ENCODE measurements at regions not wholly inside any gene's neighbourhood (a gene's known extent, or its start where the extent isn't known, plus 50 kb on each side); places are given as distances from the start of the nearest gene placed in this dataset.
"Not testable (repeated sequence)": the region's sequence is repeated elsewhere in the genome, so short reads cannot be mapped to it uniquely, and the experiment has no call there.

DNA sequence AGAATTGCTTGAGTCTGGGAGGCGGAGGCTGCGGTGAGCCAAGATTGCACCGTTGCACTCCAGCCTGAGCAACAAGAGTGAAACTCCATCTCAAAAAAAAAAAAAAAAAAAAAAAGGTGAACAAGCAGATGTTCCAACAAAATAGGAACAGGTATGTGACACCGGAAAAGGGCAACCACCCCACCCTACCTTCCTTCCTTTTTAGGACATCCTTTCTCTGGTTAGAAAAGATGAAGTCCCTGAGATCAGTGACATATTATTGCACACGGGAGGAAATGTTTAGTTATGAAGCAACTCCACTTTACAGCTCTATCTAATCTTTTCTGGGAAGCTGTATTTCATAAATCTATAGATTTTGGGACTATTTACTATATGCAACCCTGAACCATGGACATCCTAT lies 114.2 kb upstream of the MON1B start:
- H3K36me3 ChIP-seq (ENCODE audit: insufficient read depth, low read depth, low read length), result no peaks in the 10 kb centered on the region
- no peaks in the 10 kb centered on the region for H3K4me1 ChIP-seq (ENCODE audit: insufficient read depth, low read length)
- no peak overlapping the region for H3K9ac ChIP-seq (ENCODE audit: low read depth, low read length)

DNA sequence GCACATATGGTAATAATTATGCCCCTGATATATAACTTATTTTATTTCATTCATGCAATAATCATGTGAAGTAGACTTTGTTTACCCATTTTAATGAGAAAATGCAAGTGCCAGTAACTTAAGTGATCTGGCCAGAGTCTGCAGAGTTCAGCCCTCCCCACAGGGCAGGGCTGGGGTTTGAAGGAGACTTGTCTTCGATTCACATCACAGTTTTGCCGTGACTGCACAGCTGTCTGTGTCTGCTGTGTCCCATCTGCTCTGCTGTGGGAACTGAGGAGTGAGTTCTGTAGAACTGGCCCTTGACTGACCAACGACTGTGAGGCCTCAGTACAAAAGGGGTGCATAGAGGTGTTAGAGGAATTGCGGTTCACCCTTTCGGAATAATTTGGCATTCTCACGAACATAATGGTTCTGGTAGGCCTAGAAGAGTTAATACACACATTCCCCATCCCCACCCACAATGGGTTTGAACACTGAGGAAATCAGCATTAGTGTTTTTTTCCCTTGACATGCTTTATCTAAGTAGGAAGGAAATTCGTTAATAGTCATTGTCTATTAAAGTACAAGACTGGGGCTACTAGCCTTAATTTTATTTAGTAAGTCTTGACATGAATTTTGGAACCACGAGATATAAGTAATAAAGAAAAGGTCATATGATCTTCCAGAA lies 113.6 kb upstream of the MON1B start:
- Histone ChIP-seq H3K27ac (ENCODE audit: low read length) (no peak overlapping the region), H3K36me3 (ENCODE audit: insufficient read depth, low read depth, low read length) (no peaks in the 10 kb centered on the region), H3K9me3 (ENCODE audit: insufficient read depth, low read depth, low read length) (no peaks in the 10 kb centered on the region), H3K4me3 (ENCODE audit: low read length) (no peak overlapping the region), H3K4me1 (ENCODE audit: insufficient read depth, low read length) (no peaks in the 10 kb centered on the region), H3K9ac (ENCODE audit: low read depth, low read length) (no peak overlapping the region), H3K27me3 (ENCODE audit: insufficient read depth, low read length) (no peaks in the 10 kb centered on the region)

More for the DNA sequence above, 114.2 kb upstream of the MON1B start:
- Histone ChIP-seq H3K4me3 (ENCODE audit: low read length) (no peak overlapping the region), H3K27me3 (ENCODE audit: insufficient read depth, low read length) (no peaks in the 10 kb centered on the region), H3K9me3 (ENCODE audit: insufficient read depth, low read depth, low read length) (no peaks in the 10 kb centered on the region), H3K27ac (ENCODE audit: low read length) (no peak overlapping the region)

DNA sequence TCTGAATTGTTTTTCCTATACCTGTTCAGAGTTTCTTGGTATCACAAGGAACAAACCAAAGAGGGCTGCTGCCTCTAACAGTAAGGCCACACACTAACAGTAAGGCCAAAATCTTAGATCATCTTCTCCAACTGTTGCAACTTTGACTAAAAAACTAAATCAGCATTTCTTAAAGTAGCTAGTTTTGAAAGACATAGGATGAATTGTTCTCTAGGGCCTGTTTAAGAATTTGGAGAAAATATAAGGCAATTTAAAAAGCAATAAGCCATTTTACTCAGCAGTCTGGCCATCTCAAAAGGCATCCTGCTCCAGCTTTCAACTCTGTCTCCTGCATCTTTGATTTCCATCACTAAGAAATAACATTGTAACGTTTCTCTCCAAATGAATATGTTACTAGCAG lies 105.0 kb upstream of the MON1B start:
- no peaks in the 10 kb centered on the region for H3K27me3 ChIP-seq (ENCODE audit: insufficient read depth, low read length)
- H3K4me3 ChIP-seq (ENCODE audit: low read length), result no peak overlapping the region
- H3K9me3 ChIP-seq (ENCODE audit: insufficient read depth, low read depth, low read length), result no peaks in the 10 kb centered on the region
- H3K9ac ChIP-seq (ENCODE audit: low read depth, low read length), result no peak overlapping the region
- H3K36me3 ChIP-seq (ENCODE audit: insufficient read depth, low read depth, low read length), result no peaks in the 10 kb centered on the region
- H3K4me1 ChIP-seq (ENCODE audit: insufficient read depth, low read length), result peaks cover 4% of the 10 kb centered on the region; the same call in 1 of the 2 replicates
- H3K27ac ChIP-seq (ENCODE audit: low read length), result no peak overlapping the region

- Histone ChIP-seq H3K4me1 (ENCODE audit: insufficient read depth, low read length) (no peaks in the 10 kb centered on the region), H3K36me3 (ENCODE audit: insufficient read depth, low read depth, low read length) (no peaks in the 10 kb centered on the region), H3K9ac (ENCODE audit: low read depth, low read length) (no peak overlapping the region), H3K27ac (ENCODE audit: low read length) (no peak overlapping the region), H3K4me3 (ENCODE audit: low read length) (no peak overlapping the region), H3K27me3 (ENCODE audit: insufficient read depth, low read length) (no peaks in the 10 kb centered on the region), H3K9me3 (ENCODE audit: insufficient read depth, low read depth, low read length) (no peaks in the 10 kb centered on the region)
Measured at GRCh38 chr16:77090062-77090461, 100.9 kb upstream of the MON1B start.

DNA sequence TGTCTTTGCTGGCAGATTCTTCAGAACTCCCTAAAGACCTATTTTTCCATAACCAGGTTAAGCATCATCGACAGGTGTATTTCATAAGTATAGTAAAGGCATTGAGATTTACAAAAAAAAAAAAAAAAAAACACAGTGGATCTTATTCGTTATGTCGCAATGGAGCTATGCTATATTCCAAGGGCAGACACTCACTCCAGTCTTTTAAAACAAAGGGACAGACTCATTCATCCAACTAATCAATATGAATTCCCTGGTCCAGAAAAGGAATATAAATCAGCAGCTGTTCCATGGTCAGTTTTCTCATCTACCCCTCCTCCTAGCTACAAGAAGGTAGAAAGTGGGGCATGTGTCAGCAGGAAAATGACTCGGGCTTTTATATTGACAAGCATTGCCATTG lies 97.7 kb upstream of the MON1B start:
- Histone ChIP-seq H3K27ac (ENCODE audit: low read length) (no peak overlapping the region), H3K9me3 (ENCODE audit: insufficient read depth, low read depth, low read length) (no peaks in the 10 kb centered on the region)

DNA sequence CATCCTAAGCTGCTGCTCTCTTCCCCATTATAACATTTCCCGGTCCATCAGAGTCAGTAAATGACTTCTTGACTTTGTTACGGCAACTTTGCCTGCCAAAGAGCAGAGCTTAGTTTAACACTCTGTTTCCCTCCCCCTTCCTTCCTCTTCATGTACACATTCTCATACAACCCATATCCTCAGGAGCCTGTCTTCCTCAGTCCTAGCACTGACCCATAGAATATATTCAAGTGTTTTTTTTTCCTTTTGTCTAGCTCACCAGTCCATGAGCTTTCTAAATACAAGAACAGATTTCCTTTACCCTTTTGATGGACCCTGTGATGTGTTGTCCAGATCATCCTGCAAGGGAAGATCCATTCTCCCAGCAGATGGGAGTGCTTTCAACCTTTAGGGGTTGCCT lies 97.0 kb upstream of the MON1B start:
- H3K9me3 ChIP-seq (ENCODE audit: insufficient read depth, low read depth, low read length), result no peaks in the 10 kb centered on the region
- H3K27ac ChIP-seq (ENCODE audit: low read length), result no peak overlapping the region
- no peaks in the 10 kb centered on the region for H3K36me3 ChIP-seq (ENCODE audit: insufficient read depth, low read depth, low read length)
- no peak overlapping the region for H3K9ac ChIP-seq (ENCODE audit: low read depth, low read length)
- H3K27me3 ChIP-seq (ENCODE audit: insufficient read depth, low read length), result no peaks in the 10 kb centered on the region
- no peak overlapping the region for H3K4me3 ChIP-seq (ENCODE audit: low read length)
- no peaks in the 10 kb centered on the region for H3K4me1 ChIP-seq (ENCODE audit: insufficient read depth, low read length)

More for the DNA sequence above, 97.7 kb upstream of the MON1B start:
- H3K36me3 ChIP-seq (ENCODE audit: insufficient read depth, low read depth, low read length), result no peaks in the 10 kb centered on the region
- H3K9ac ChIP-seq (ENCODE audit: low read depth, low read length), result no peak overlapping the region
- H3K4me3 ChIP-seq (ENCODE audit: low read length), result no peak overlapping the region
- no peaks in the 10 kb centered on the region for H3K4me1 ChIP-seq (ENCODE audit: insufficient read depth, low read length)
- no peaks in the 10 kb centered on the region for H3K27me3 ChIP-seq (ENCODE audit: insufficient read depth, low read length)

DNA sequence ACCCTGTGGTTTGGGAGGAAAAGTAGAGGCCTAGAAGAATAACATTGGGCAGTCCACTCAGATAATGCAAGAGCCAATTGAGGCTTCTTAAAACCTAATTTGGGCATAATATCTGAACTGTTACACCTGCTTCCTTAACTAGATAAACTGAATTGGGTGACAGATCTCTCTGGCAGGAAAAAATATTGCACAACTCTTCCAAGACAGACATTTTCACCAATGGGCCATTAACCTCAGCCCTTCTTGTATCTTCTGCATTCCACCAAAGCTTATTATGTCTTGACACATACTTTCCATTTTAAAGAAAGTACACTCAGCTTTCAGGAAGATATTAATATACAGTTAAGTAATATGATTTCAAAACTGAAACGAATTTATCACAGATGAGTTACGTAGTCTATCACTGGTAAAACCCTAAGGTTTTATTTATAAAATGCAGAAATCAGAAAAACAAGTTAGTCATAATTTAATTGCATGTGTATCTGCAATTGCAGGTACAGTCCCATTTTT lies 79.9 kb upstream of the MON1B start:
- H3K4me1 ChIP-seq (ENCODE audit: insufficient read depth, low read length), result no peaks in the 10 kb centered on the region
- no peaks in the 10 kb centered on the region for H3K36me3 ChIP-seq (ENCODE audit: insufficient read depth, low read depth, low read length)
- no peak overlapping the region for H3K4me3 ChIP-seq (ENCODE audit: low read length)
- no peaks in the 10 kb centered on the region for H3K9me3 ChIP-seq (ENCODE audit: insufficient read depth, low read depth, low read length)
- H3K9ac ChIP-seq (ENCODE audit: low read depth, low read length), result no peak overlapping the region
- no peaks in the 10 kb centered on the region for H3K27me3 ChIP-seq (ENCODE audit: insufficient read depth, low read length)
- no peak overlapping the region for H3K27ac ChIP-seq (ENCODE audit: low read length)

GRCh38 chr16:77112746-77113145 lies 78.2 kb upstream of the MON1B start:
- Histone ChIP-seq H3K27ac (ENCODE audit: low read length) (no peak overlapping the region), H3K36me3 (ENCODE audit: insufficient read depth, low read depth, low read length) (no peaks in the 10 kb centered on the region), H3K9me3 (ENCODE audit: insufficient read depth, low read depth, low read length) (no peaks in the 10 kb centered on the region), H3K9ac (ENCODE audit: low read depth, low read length) (no peak overlapping the region), H3K27me3 (ENCODE audit: insufficient read depth, low read length) (no peaks in the 10 kb centered on the region), H3K4me1 (ENCODE audit: insufficient read depth, low read length) (no peaks in the 10 kb centered on the region), H3K4me3 (ENCODE audit: low read length) (no peak overlapping the region)

DNA sequence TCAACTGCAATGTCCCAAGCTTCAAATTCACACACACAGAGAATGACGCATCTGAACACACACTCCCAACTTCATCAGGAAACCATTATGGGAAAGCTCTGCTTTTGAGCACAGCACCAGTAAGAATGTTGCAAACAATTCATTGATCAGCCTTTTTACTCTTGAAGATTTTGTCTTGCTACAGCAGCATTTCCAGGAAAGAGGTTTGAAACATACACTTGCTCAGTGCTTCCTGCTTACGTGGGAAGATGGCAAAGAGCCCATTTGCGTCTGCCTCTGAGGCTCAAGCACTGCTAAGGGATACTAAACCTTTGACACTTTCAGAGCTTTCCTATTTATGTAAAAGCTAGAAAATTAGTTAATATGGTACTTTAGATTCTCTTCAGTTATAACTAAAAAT lies 77.2 kb upstream of the MON1B start:
- H3K27ac ChIP-seq (ENCODE audit: low read length), result no peak overlapping the region
- no peaks in the 10 kb centered on the region for H3K4me1 ChIP-seq (ENCODE audit: insufficient read depth, low read length)
- no peaks in the 10 kb centered on the region for H3K36me3 ChIP-seq (ENCODE audit: insufficient read depth, low read depth, low read length)
- H3K9me3 ChIP-seq (ENCODE audit: insufficient read depth, low read depth, low read length), result no peaks in the 10 kb centered on the region
- H3K4me3 ChIP-seq (ENCODE audit: low read length), result no peak overlapping the region
- H3K9ac ChIP-seq (ENCODE audit: low read depth, low read length), result no peak overlapping the region
- no peaks in the 10 kb centered on the region for H3K27me3 ChIP-seq (ENCODE audit: insufficient read depth, low read length)

GRCh38 chr16:77114361-77114760 lies 76.6 kb upstream of the MON1B start:
- not testable (repeated sequence) for H3K9me3 ChIP-seq (ENCODE audit: insufficient read depth, low read depth, low read length); H3K9ac ChIP-seq (ENCODE audit: low read depth, low read length); H3K27ac ChIP-seq (ENCODE audit: low read length); H3K4me3 ChIP-seq (ENCODE audit: low read length); H3K36me3 ChIP-seq (ENCODE audit: insufficient read depth, low read depth, low read length); H3K4me1 ChIP-seq (ENCODE audit: insufficient read depth, low read length); H3K27me3 ChIP-seq (ENCODE audit: insufficient read depth, low read length)

DNA sequence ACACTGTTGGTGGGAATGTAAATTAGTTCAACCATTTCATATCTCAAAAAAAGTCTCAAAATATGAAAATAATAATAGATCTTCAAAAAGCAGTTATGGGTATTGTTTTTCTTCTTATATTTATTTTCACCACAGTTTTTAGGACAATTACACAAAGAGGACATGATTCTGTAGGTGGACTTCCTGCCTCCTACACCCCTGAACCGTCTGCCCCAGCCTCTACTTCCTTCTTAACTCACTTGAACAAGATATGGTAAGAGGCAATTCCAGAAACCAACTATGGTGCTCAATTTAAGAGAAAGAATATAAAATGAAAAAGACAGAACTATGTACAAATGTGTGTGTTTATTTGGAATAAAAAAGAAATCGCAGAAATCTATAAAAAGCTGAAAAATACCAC lies 74.1 kb upstream of the MON1B start:
- H3K9ac ChIP-seq (ENCODE audit: low read depth, low read length), result no peak overlapping the region
- no peaks in the 10 kb centered on the region for H3K36me3 ChIP-seq (ENCODE audit: insufficient read depth, low read depth, low read length)
- no peaks in the 10 kb centered on the region for H3K4me1 ChIP-seq (ENCODE audit: insufficient read depth, low read length)
- no peak overlapping the region for H3K27ac ChIP-seq (ENCODE audit: low read length)
- H3K4me3 ChIP-seq (ENCODE audit: low read length), result no peak overlapping the region
- no peaks in the 10 kb centered on the region for H3K27me3 ChIP-seq (ENCODE audit: insufficient read depth, low read length)
- H3K9me3 ChIP-seq (ENCODE audit: insufficient read depth, low read depth, low read length), result no peaks in the 10 kb centered on the region

DNA sequence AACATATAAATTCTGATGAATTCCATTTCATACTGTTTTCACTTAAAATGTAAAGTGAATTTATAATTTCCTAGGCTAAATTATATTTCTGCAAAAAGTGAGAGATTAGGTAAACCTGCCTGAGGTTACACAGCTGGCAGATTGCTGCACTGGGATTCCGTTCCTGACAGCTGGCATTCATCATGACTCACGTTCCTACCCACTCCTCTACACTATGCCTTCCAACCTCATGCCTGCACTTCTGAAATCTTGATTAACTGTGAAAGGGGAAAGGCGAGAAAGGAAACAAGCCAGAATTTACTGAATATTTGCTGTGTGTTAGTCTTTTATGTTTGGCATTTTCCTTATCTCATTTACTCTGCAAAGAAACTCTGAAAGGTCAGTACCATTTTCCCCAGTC lies 73.3 kb upstream of the MON1B start:
- Histone ChIP-seq H3K4me3 (ENCODE audit: low read length) (no peak overlapping the region), H3K27me3 (ENCODE audit: insufficient read depth, low read length) (no peaks in the 10 kb centered on the region), H3K27ac (ENCODE audit: low read length) (no peak overlapping the region)

More for the DNA sequence above, 73.3 kb upstream of the MON1B start:
- H3K9me3 ChIP-seq (ENCODE audit: insufficient read depth, low read depth, low read length), result no peaks in the 10 kb centered on the region
- H3K9ac ChIP-seq (ENCODE audit: low read depth, low read length), result no peak overlapping the region
- H3K4me1 ChIP-seq (ENCODE audit: insufficient read depth, low read length), result no peaks in the 10 kb centered on the region
- no peaks in the 10 kb centered on the region for H3K36me3 ChIP-seq (ENCODE audit: insufficient read depth, low read depth, low read length)

All from iPS-20b (cell line).